Ammon's horn (tissue), 1 donor: ENCODE measurements at regions not wholly inside any gene's neighbourhood (a gene's known extent, or its start where the extent isn't known, plus 50 kb on each side); places are given as distances from the start of the nearest gene placed in this dataset.

Experiments
- DNase-seq: peaks from one replicate; pipeline ENCODE4 v3.0.0-alpha.2; 2016; ENCODE audit warnings: low spot score

DNA sequence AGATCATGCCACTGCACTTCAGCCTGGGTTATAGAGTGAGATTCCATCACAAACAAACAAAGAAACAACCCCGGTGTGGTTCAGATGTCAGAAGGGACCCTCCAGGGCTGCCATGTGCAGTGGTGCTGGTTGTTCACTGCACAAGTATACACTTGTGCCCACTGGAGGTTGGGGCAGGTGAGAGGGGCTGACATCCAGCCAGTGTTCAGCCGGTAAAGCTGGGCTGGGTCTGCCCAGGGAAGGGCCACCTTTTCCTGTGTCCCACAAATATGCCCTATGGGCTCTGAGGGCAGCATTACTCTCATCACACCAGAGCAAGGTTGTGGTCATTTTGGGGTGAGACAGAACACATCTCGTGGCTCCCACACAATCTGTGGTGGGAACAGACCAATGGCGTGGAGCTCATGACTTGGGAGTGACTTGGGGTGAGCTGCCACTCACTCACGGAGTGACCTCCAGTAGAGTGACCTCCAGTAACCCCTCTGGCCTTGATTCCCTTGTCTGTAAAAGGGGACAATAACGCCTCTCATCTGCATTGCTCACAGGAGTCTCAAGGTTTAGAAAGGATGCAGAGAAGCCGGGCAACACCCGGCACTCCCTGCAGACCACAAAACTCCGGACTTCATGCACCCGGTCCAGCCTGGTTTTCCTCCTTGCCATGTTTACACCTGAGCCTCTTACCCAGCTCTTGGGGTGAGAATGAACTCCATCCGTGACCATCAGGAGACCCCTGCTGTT, 69.0 kb upstream of the VRK1 start:
- no peak for DNase-seq

DNA sequence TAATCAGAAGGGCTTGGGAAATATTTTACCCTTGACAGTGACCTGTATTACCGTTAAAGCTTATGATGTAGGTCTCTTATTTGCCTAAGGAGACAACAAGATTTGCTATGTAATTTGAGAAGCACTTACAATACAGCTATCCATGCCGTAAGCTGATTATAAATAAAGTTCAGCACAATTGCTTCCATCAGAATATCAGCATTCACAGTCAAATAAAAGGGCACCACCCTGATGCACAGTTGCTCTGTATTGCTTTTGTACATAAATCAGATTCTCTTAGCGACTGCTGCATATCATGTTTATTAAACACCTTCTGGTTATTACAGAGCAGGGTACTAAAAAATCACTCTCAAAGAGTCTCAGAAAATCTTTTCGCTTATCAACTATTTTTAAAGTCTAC, 67.3 kb upstream of the VRK1 start:
- DNase-seq, result no peak

DNA sequence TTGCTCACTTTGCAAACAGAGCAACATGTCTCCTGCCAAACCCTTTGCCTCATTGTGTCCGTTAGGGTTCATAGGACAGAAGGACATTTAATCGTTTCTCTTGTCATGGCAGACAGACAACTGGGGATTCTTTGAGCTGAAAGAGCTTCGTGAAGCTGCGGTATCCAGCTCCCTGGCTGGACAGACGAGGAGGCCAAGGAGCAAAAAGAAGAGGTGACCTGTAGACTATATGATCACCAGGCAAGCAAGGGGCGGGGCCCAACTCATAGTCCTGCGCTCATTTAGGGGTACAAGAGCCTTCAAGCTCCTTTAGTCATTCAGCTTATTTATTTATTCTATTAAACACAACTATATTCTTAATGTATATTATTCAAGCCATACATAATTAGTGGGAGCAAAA, 66.8 kb upstream of the VRK1 start:
- no peak for DNase-seq

DNA sequence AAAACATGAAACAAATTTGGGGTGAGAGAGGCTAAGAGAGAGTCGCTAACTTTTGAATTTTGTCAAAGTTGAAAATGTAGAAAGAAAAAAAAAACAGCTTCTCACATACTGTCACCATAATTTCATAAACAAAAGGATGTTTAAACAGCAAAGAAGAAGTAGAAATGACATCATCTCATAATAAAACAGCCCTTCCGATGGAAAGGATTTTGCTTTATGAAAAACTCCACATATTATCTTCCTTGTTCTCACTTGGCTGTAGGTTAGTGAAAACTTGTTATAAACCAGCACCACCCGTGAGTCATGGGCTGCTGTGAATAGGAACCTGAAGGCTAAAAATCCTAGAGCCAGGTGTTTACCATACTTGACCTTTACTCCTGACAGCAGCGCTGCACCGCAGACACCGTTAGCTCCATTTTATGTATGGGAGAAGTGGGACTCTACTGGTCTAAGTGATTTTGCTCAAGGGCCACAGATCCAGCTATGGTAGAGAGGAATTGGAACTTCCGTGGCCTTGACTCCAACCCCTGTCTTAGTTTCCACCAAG, 63.0 kb upstream of the VRK1 start:
- DNase-seq, result no peak

DNA sequence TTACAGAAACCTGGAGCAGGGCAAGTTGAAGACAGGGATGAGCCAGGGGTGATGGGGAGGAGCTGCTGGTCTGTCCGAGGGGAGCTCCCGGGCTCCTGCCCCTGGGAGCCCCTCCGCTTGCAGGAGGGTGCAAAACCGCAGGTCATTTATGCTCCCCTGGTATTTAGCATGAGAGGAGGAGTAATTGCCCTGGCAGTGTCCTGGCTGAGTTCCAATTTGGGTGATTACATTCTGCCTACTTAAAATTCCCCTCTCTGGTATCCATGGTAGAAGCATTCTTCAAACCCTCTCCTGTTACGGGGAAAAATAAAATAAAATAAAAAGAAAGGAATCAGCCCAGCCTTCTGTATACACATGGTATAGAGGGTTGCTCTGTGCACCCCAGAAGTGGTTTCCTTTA, 61.7 kb upstream of the VRK1 start:
- no peak for DNase-seq

DNA sequence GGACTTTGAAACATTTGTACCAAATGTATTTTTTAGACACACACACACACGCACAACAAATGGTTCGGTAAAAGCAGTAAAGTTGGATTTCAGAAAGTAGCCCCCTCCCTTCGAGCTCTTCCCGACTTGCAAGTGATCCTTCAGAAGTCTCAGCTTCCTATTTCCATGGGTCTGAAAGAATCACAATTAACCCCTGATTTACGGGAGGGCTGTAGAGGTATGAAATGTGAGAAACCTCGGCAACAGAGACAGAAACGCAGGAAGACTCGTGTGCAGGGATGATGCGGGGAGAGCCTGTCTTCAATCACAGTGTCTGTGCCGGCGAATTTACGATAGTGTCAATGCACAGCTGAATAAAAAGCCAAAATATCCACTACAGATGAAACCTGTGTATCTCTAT, 60.7 kb upstream of the VRK1 start:
- DNase-seq, result no peak

DNA sequence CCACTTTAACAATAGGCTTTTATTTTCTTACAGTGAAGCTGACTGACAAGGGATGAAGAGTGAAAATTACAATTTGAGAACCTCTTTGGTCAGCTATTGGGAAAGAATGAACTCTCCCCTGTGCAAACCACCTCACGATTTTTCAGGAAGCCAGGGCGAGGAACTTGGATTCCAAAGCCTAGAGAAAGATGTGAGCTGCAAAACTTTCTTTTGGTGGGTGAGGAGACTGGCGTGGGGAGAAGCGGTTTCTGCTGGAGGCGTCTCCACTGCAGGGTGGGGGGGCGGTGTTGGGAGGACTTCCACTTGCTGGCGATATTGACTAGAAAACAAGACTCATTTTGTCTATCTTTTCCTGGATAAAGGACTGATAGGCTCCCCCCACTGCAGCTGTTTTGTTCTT, 59.3 kb upstream of the VRK1 start:
- DNase-seq, result no peak

DNA sequence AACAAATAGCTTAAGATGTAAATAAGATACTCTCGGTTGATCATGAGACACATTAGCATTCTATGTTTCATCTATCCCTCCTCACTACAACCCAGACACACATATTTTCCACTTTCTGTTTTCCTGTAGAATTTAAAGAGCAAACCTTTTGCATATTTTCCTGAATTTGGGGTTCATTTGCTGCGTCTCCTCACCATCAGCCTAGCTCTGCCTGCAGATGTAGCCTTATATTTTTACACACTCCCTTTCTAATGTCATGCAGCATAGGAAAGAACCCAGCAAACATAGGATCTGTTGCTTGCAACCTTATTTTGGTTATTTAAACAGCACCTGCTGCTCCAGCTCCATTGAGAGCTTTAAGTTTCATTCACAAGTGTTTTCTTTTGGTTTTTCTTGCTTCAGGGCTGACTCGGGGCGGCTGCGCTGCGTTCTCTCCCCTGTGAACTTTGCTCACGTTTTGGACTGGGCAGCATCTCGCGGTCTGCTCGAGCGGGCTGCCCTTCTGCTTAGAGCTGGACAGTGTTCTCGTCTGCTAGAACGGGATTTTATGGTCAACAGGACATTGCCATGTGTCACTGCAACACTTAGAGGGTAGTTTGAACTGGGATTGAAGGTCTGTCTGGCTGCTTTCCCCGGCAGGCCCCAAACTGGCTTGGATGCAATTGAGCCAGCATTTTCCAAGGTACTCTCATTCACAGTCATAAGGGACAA, 57.8 kb upstream of the VRK1 start:
- DNase-seq, result no peak

DNA sequence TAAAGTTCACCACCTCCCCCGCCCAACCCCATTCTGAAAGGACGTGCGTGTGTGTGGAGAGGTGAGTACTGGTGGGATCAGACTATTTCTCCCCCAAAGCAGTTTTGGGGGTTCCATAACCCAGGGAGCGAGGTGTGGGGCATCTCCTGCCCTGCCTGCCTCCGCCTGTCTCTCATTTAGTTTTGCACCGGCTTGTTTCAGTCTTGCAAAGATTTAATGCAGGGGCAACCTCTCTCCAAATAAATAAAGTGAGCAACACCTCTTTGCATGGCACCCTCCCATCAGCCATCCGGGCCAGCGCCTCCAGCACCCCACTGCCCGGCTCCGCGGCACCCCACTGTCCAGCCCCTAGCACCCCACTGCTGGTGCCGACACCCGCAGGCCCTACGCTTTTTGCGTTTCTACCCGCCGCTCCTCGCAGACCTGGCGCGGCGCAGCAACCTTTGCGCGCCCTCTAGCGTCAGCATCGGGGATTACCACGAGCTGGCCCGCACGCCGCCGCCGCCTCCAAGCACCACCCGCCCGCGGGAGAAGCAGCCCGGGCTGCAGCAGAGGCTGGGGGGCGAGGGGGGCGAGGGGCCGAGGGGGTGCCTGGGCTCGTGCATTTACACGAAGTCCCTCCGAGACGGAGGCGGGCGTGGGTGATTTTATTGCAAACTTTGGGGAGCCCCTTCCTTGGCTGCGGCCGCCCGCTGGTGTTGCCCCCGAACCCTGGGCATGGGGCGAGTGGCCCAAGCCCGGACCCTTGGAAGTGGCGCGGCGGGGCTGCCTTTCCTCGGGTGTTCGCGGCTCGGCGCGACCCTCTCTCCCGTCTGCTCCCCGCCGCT, 55.8 kb upstream of the VRK1 start:
- DNase-seq, result peak; percentile 58

DNA sequence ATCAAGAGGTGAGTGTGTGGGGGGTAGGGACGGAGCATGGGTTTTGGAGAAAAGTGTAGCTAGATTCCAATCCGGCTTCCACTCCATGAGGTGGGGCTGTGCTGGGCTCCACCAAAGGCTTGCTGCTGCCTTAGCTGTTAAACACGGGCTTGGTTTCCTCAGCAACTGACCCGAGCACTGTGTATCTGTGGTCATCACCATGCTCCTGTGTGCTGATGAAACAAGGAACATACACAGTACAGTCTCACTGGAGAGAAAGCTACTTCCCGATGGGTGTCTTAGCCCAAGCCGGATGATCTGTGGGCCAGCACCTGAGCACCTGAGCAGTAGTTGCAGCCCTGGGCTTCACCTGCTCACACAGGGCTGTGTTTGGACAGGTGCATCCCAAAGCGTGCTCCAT, 52.9 kb upstream of the VRK1 start:
- no peak for DNase-seq

DNA sequence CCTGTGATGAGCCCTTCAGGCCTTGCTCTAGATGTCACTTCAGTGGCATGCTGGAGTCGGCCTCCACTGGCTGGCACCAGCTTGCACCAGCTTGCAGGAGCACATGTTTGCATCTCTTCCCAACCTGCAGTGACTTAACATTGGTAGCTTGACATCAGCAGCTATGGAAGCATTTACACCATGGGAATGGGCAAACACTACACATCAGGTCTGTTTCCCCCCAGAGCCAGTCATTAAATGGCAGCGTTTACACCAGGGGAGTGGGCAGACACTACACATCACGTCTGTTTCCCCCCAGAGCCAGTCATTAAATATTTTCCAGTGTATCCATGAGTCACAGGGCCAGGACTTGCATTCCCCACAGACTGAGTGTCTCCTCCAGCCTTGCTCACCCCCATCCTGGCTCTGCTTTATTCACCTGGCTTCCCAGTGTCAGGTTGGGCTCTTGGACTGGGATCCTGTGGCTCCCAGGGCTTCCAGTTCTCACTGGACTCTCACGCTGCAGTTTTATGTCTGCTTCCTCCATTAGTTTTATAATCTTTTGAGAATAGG, 51.6 kb upstream of the VRK1 start:
- no peak for DNase-seq

DNA sequence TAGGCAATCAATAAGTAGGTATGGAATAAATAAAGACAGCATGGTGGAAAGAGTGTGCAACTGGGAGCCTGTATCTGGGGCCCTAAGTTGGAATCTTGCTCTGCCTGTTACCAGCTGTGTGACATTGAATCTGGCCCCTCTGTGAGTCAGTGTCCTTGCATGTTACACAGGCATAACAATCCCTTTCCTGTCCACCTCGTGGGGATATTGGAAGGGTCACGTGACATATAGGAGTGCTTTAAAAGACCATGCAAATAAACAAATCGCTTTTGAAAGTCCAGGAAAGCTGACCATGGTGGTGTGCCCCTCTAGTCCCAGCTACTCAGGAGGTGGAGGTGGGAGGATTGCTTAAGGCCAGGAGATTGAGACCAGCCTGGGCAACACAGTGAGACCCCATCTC, 51.1 kb upstream of the VRK1 start:
- no peak for DNase-seq

DNA sequence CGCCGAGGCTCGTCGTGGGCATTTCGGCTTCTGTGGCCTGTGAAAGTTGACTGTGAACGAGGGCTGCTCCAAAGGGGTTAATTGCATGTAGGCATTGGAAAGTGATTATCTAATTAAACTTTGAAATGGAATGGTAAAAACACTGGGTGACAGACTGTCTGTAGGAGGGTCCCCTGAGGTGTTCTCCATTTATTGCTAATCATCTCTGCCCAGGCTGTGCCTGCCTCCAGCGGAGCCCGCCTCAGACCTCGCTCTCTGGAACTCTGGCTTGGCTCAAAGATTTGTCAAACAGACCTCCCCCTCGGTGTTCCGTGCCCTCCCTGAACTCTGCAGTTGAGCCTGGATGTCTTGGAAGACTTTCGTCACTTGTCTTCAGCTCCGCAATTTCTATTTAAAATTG, 50.2 kb upstream of the VRK1 start:
- DNase-seq, result no peak
